Smooth muscle cell (in vitro differentiated cells): ENCODE measurements at regions not wholly inside any gene's neighbourhood (a gene's known extent, or its start where the extent isn't known, plus 50 kb on each side); places are given as distances from the start of the nearest gene placed in this dataset.

ENCODE experiments used
- DNase-seq: peaks from one replicate; lab custom pipeline; 2025; ENCODE audit not compliant: unreplicated experiment; lab: John Stamatoyannopoulos, UW
- H2AFZ ChIP-seq: fragments of 200-600 bp; sonication (generic); 2 replicates; pipeline ENCODE4 v1.6.0; 2016; ENCODE audit warnings: antibody characterized with exemption, low read depth, mild to moderate bottlenecking
- H3F3A ChIP-seq: fragments of 200-600 bp; sonication (generic); 2 replicates; pipeline ENCODE4 v1.6.0; 2017; ENCODE audit warnings: antibody characterized with exemption, low read depth
- H3K27ac ChIP-seq: fragments of 200-600 bp; sonication (generic); 2 replicates; pipeline ENCODE4 v1.5.1; 2016; ENCODE audit warnings: low read depth, mild to moderate bottlenecking
- H3K27me3 ChIP-seq: fragments of 200-600 bp; sonication (generic); 2 replicates; pipeline ENCODE4 v1.6.1; 2016; ENCODE audit warnings: low read depth, mild to moderate bottlenecking
- H3K36me3 ChIP-seq: fragments of 200-600 bp; sonication (generic); 2 replicates; pipeline ENCODE4 v1.5.1; 2016; ENCODE audit warnings: low read depth
- H3K4me1 ChIP-seq: fragments of 200-600 bp; sonication (generic); 2 replicates; pipeline ENCODE4 v1.5.1; 2016; ENCODE audit warnings: low read depth
- H3K4me2 ChIP-seq: fragments of 200-600 bp; sonication (generic); 2 replicates; pipeline ENCODE4 v1.6.0; 2016; ENCODE audit warnings: mild to moderate bottlenecking
- H3K4me3 ChIP-seq: fragments of 200-600 bp; sonication (generic); 2 replicates; pipeline ENCODE4 v1.5.1; 2016; ENCODE audit warnings: mild to moderate bottlenecking
- H3K79me2 ChIP-seq: fragments of 200-600 bp; sonication (generic); 2 replicates; pipeline ENCODE4 v1.6.0; 2016; ENCODE audit warnings: low read depth, mild to moderate bottlenecking
- H3K9ac ChIP-seq: fragments of 200-600 bp; sonication (generic); 2 replicates; pipeline ENCODE4 v1.6.0; 2016; ENCODE audit warnings: low read depth
- H3K9me3 ChIP-seq: fragments of 200-600 bp; sonication (generic); replicated peaks from 2 replicates; pipeline ENCODE4 v1.5.1; 2016; ENCODE audit warnings: low read depth
- H4K20me1 ChIP-seq: fragments of 200-600 bp; sonication (generic); 2 replicates; pipeline ENCODE4 v1.6.0; 2016; ENCODE audit warnings: low read depth
- CTCF ChIP-seq: fragments of 200-600 bp; sonication (generic); IDR thresholded peaks from 2 replicates; pipeline ENCODE4 v1.5.1; 2017; ENCODE audit warnings: borderline replicate concordance, mild to moderate bottlenecking, antibody characterized with exemption; ENCODE audit not compliant: insufficient read depth, poor library complexity, severe bottlenecking
- WGBS: methylation state at CpG from one replicate; pipeline ENCODE4 v1.1.7; 2016; ENCODE audit warnings: low lambda C conversion rate; 5-methylcytosine and 5-hydroxymethylcytosine counted together

DNA sequence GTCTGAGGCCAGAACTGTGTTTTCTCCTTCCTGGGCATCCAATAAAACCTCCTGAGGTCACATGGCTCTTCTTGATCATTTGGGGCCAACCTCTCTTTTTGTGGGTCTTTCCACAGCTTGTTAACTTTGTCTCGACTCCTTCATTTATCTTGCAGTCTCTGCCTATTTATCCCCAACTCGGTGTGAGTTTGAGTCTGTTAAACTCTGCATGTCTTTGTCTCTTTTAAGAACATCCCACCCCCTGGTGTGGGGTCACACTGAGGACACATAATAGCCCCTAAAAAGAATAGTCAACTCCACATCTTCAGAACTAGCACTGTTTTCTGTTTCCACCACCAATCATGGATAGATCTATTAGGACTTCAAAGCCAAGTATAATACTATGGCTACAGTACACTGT lies 187.2 kb downstream of the TLE3 start:
- Histone ChIP-seq H3F3A (no peaks in the 10 kb centered on the region), H3K9me3 (no peaks in the 10 kb centered on the region), H3K27ac (no peak overlapping the region), H3K4me3 (no peak overlapping the region), H3K4me2 (no peak overlapping the region), H2AFZ (no peak overlapping the region), H4K20me1 (no peaks in the 10 kb centered on the region), H3K36me3 (no peaks in the 10 kb centered on the region), H3K27me3 (no peaks in the 10 kb centered on the region), H3K79me2 (no peaks in the 10 kb centered on the region), H3K4me1 (peaks cover 5% of the 10 kb centered on the region), H3K9ac (no peak overlapping the region)
- WGBS, result 49% methylated on average over 2 of the region's 2 CpGs
- no peak for TF ChIP-seq CTCF
- DNase-seq, result no peak

DNA sequence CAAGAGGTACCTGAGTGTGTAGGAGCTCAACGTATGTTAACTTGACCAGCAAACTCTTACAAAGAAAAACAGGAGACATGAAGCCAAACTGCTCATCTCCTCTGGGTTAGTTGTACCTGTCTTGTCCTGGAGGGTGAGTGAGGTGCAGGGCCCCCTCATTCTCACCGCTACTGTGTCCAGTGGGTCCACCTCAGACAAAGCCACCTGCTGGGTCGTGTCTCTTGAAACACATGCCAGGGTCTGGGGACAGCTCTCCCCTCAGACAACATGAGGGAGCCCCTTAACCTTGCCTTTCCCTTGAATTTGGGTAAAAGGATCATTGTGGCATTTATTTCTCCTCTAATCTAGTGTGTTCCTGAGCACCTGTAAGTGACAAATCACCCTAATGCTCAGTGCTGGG lies 185.6 kb downstream of the TLE3 start:
- Histone ChIP-seq H3K4me2 (no peak overlapping the region), H3K9ac (no peak overlapping the region), H3F3A (no peaks in the 10 kb centered on the region), H3K27ac (no peak overlapping the region), H3K4me3 (no peak overlapping the region), H3K79me2 (no peaks in the 10 kb centered on the region), H3K27me3 (no peaks in the 10 kb centered on the region), H3K36me3 (no peaks in the 10 kb centered on the region), H3K4me1 (peaks cover 5% of the 10 kb centered on the region), H3K9me3 (no peaks in the 10 kb centered on the region), H4K20me1 (no peaks in the 10 kb centered on the region), H2AFZ (no peak overlapping the region)
- WGBS, result 93% methylated on average over 3 of the region's 3 CpGs
- DNase-seq, result no peak
- TF ChIP-seq CTCF, result no peak

DNA sequence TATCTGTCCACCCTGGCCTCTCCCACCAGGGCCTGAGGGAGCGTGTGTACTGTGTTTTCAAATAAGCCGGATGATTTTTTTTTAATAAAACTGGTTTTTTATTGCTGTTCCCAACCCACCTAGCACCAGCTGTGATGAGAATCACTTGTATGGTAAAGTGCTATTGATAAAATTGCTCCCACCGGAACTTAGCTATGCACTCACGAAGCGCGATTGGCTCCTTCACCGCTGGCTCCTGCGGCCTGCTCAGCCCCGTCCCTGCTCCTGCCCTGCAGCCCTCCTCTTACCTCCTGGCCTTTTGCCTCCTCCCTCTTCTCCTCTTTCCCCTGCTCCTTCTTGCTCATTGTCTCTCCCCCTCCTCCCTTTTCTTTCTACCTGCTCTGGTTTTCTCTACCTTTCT lies 183.7 kb downstream of the TLE3 start:
- Histone ChIP-seq H2AFZ (no peak overlapping the region), H3F3A (no peaks in the 10 kb centered on the region), H3K27ac (no peak overlapping the region), H3K9me3 (no peaks in the 10 kb centered on the region), H3K36me3 (no peaks in the 10 kb centered on the region), H3K4me2 (no peak overlapping the region), H3K4me1 (peaks cover 5% of the 10 kb centered on the region), H3K27me3 (no peaks in the 10 kb centered on the region), H3K9ac (no peak overlapping the region), H3K4me3 (no peak overlapping the region), H4K20me1 (no peaks in the 10 kb centered on the region), H3K79me2 (no peaks in the 10 kb centered on the region)
- DNase-seq, result no peak
- TF ChIP-seq CTCF, result no peak
- 85% methylated on average over 8 of the region's 9 CpGs for WGBS

- Histone ChIP-seq H3K36me3 (no peaks in the 10 kb centered on the region), H3F3A (no peaks in the 10 kb centered on the region), H3K4me1 (peaks cover 5% of the 10 kb centered on the region), H3K4me2 (no peak overlapping the region), H2AFZ (no peak overlapping the region), H3K27me3 (no peaks in the 10 kb centered on the region), H3K9me3 (no peaks in the 10 kb centered on the region), H3K9ac (no peak overlapping the region), H3K79me2 (no peaks in the 10 kb centered on the region), H3K27ac (no peak overlapping the region), H4K20me1 (no peaks in the 10 kb centered on the region), H3K4me3 (no peak overlapping the region)
- no peak for DNase-seq
- no peak for TF ChIP-seq CTCF
- 78% methylated on average over 2 of the region's 2 CpGs for WGBS
Observed at GRCh38 chr15:69914960-69915359, 182.8 kb downstream of the TLE3 start.
